C4-2B (cell line): ENCODE measurements at regions not wholly inside any gene's neighbourhood (a gene's known extent, or its start where the extent isn't known, plus 50 kb on each side); places are given as distances from the start of the nearest gene placed in this dataset.

Experiments used
- H3K27ac ChIP-seq: fragments of 450-650 bp; 2 replicates; pipeline ENCODE4 v1.5.1; 2017
- CTCF ChIP-seq: fragments of 450-650 bp; conservative IDR thresholded peaks from 2 replicates; pipeline ENCODE4 v1.5.1; 2017; ENCODE audit warnings: mild to moderate bottlenecking
- ZFX ChIP-seq: fragments of 450-650 bp; IDR thresholded peaks from 2 replicates; pipeline ENCODE4 v1.6.1; 2017

- no peak overlapping the region for H3K27ac ChIP-seq
- TF ChIP-seq CTCF: no peak
- no peak for TF ChIP-seq ZFX
Observed at GRCh38 chr6:104519566-104519965, 340.2 kb downstream of the HACE1 start.

GRCh38 chr6:104509355-104509754 is 350.4 kb downstream of the HACE1 start:
- H3K27ac ChIP-seq: no peak overlapping the region
- TF ChIP-seq ZFX (no peak), CTCF (no peak)

- no peak for TF ChIP-seq ZFX
- TF ChIP-seq CTCF: no peak
- no peak overlapping the region for H3K27ac ChIP-seq
Observed at GRCh38 chr6:104506429-104506828, 353.3 kb downstream of the HACE1 start.

GRCh38 chr6:104505838-104506237 is 353.9 kb downstream of the HACE1 start:
- TF ChIP-seq CTCF (no peak), ZFX (no peak)
- H3K27ac ChIP-seq: no peak overlapping the region

GRCh38 chr6:104500265-104500664 is 359.5 kb downstream of the HACE1 start:
- no peak for TF ChIP-seq CTCF
- TF ChIP-seq ZFX: no peak
- H3K27ac ChIP-seq: no peak overlapping the region

- TF ChIP-seq CTCF (no peak), ZFX (no peak)
- no peak overlapping the region for H3K27ac ChIP-seq
Observed at GRCh38 chr6:104486035-104486434, 373.7 kb downstream of the HACE1 start.

GRCh38 chr6:104484626-104485025 is 375.1 kb downstream of the HACE1 start:
- no peak for TF ChIP-seq ZFX
- no peak for TF ChIP-seq CTCF
- no peak overlapping the region for H3K27ac ChIP-seq
